ENCODE measurements at regions not wholly inside any gene's neighbourhood (a gene's known extent, or its start where the extent isn't known, plus 50 kb on each side); places are given as distances from the start of the nearest gene placed in this dataset.

DNA sequence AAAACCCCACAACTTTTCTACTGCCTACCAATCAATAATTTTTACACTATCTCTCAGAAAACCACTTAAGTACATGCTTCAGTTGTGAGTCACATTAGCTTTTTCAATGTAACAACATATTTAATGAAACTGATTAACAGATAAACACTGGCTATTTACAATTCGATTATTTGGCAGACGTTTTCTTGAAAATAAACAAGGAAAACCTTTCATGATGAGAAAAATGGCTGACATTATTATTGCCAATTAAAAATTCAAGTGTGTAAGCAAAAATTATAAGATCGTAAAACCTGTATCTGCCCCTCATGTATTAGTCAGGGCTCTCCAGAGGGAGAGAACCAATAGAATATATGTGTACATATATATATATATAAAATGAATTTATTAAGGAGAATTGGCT lies 1555.5 kb upstream of the IGFBP7 start:
- H3K4ac ChIP-seq (ENCODE audit: low read depth, low read length): no peak overlapping the region
- H3K9me3 Mint-ChIP-seq: peaks cover 24 to 29% of the 10 kb centered on the region in 2 experiments
- TF ChIP-seq, protein P1, sequence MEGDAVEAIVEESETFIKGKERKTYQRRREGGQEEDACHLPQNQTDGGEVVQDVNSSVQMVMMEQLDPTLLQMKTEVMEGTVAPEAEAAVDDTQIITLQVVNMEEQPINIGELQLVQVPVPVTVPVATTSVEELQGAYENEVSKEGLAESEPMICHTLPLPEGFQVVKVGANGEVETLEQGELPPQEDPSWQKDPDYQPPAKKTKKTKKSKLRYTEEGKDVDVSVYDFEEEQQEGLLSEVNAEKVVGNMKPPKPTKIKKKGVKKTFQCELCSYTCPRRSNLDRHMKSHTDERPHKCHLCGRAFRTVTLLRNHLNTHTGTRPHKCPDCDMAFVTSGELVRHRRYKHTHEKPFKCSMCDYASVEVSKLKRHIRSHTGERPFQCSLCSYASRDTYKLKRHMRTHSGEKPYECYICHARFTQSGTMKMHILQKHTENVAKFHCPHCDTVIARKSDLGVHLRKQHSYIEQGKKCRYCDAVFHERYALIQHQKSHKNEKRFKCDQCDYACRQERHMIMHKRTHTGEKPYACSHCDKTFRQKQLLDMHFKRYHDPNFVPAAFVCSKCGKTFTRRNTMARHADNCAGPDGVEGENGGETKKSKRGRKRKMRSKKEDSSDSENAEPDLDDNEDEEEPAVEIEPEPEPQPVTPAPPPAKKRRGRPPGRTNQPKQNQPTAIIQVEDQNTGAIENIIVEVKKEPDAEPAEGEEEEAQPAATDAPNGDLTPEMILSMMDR (conservative IDR thresholded peaks at IDR 0.05): no peak
- no peak overlapping the region for H2AK5ac ChIP-seq (ENCODE audit: insufficient read length, low read length)
- no peak overlapping the region for H3T11ph ChIP-seq (ENCODE audit: low read length)
- no peak overlapping the region for H3K4me2 ChIP-seq (ENCODE audit: insufficient read depth, insufficient read length, low read length)
- H3K9me3 ChIP-seq (ENCODE audit: control insufficient read depth, low read depth, low read length): peaks cover 9% of the 10 kb centered on the region
- no peak overlapping the region for H2BK20ac ChIP-seq (ENCODE audit: low read depth, low read length, poor library complexity, severe bottlenecking)
- no peak overlapping the region for H4K5ac ChIP-seq (ENCODE audit: insufficient read length, low read depth, low read length)
- H3K36me3 Mint-ChIP-seq (ENCODE audit: insufficient read depth in 1 of 3, low read depth in 3 of 3): peaks cover 14 to 44% (median 24%) of the 10 kb centered on the region in 3 experiments
- no peak overlapping the region for H2BK15ac ChIP-seq (ENCODE audit: low read depth, low read length)
- no peak overlapping the region for H3K27ac ChIP-seq (ENCODE audit: insufficient read length, low read depth, low read length)
- H3K18ac ChIP-seq (ENCODE audit: insufficient read length, low read depth, low read length): no peak overlapping the region
- no peaks in the 10 kb centered on the region for H3K79me1 ChIP-seq (ENCODE audit: insufficient read depth, low read depth, low read length, poor library complexity, severe bottlenecking)
- no peaks in the 10 kb centered on the region for H3K4me1 ChIP-seq (ENCODE audit: insufficient read depth, low read length)
- no peak for DNase-seq
- H2BK12ac ChIP-seq (ENCODE audit: insufficient read length, low read depth, low read length): no peak overlapping the region
- no peaks in the 10 kb centered on the region for H4K20me1 ChIP-seq (ENCODE audit: control insufficient read depth, insufficient read depth, insufficient read length)
- no peak overlapping the region for H3K14ac ChIP-seq (ENCODE audit: insufficient read depth, low read length)
- no peak overlapping the region for H2BK5ac ChIP-seq (ENCODE audit: insufficient read length, low read length)
- H3K4me1 Mint-ChIP-seq: peaks cover 14 to 16% of the 10 kb centered on the region in 2 experiments
- H3K27me3 ChIP-seq (ENCODE audit: insufficient read depth, low read length): no peaks in the 10 kb centered on the region
- H3K79me2 ChIP-seq (ENCODE audit: insufficient read depth, low read length): no peaks in the 10 kb centered on the region
- no peak overlapping the region for H2AFZ ChIP-seq (ENCODE audit: low read length)
- H3K23ac ChIP-seq (ENCODE audit: insufficient read length, low read depth, low read length): no peak overlapping the region
- no peak overlapping the region for H3K56ac ChIP-seq (ENCODE audit: insufficient read length, low read depth, low read length)
- H2BK120ac ChIP-seq (ENCODE audit: low read depth, low read length, poor library complexity, severe bottlenecking): no peak overlapping the region
- no peaks in the 10 kb centered on the region for H3K23me2 ChIP-seq (ENCODE audit: insufficient read length, low read depth, low read length, poor library complexity, severe bottlenecking)
- no peak overlapping the region for H4K91ac ChIP-seq (ENCODE audit: insufficient read length, low read depth, low read length)
- WGBS (ENCODE audit: extremely low coverage, insufficient read length, low lambda C conversion rate): no CpG with 5 or more reads among the region's 3 CpGs
- H3K27me3 Mint-ChIP-seq (ENCODE audit: low read depth): no peaks in the 10 kb centered on the region
- H3K9ac ChIP-seq (ENCODE audit: extremely low read depth, insufficient read length, low read length): no peak overlapping the region
- H3K27ac Mint-ChIP-seq: no peak overlapping the region
- H3K4me3 Mint-ChIP-seq: no peak overlapping the region
- no peak overlapping the region for H4K8ac ChIP-seq (replicated peaks; ENCODE audit: insufficient read length, low read depth, low read length)
